ENCODE measurements at regions not wholly inside any gene's neighbourhood (a gene's known extent, or its start where the extent isn't known, plus 50 kb on each side); places are given as distances from the start of the nearest gene placed in this dataset.

- peaks cover 5% of the 10 kb centered on the region for H3K27me3 Mint-ChIP-seq (ENCODE audit: insufficient read depth, unreplicated experiment)
- H3K27ac Mint-ChIP-seq (ENCODE audit: unreplicated experiment): no peak overlapping the region
- Histone ChIP-seq H3K36me3 (ENCODE audit: control insufficient read depth, insufficient read depth, low read length) (no peaks in the 10 kb centered on the region), H3K4me1 (no peaks in the 10 kb centered on the region), H3K4me3 (ENCODE audit: low read depth, low read length) (no peak overlapping the region), H3K9me3 (no peaks in the 10 kb centered on the region), H3K27me3 (replicated peaks; ENCODE audit: control insufficient read depth, insufficient read depth, low read length) (no peaks in the 10 kb centered on the region)
- CTCF ChIA-PET: no interaction called here
- BruUV-seq (replicated peaks): no TSS peak
- POLR2A ChIA-PET: no interaction called here
- no peak for TF ChIP-seq CTCF (IDR thresholded peaks at IDR 0.05; ENCODE audit: insufficient read depth in 1 of 2, low read depth in 1 of 2, low read length in 1 of 2, severe bottlenecking in 1 of 2, unreplicated experiment in 1 of 2)
- no peak for DNase-seq
- intact Hi-C loops (cut with micrococcal nuclease; ENCODE audit: unreplicated experiment): no loop called here
- H3K36me3 Mint-ChIP-seq (ENCODE audit: insufficient read depth, unreplicated experiment): no peaks in the 10 kb centered on the region
- no peaks in the 10 kb centered on the region for H3K9me3 Mint-ChIP-seq (ENCODE audit: unreplicated experiment)
- no peak overlapping the region for H3K4me3 Mint-ChIP-seq (ENCODE audit: unreplicated experiment)
- no peaks in the 10 kb centered on the region for H3K4me1 Mint-ChIP-seq (ENCODE audit: low read depth, unreplicated experiment)
Observed at GRCh38 chr2:164285576-164285975, 335.7 kb downstream of the GRB14 start.

DNA sequence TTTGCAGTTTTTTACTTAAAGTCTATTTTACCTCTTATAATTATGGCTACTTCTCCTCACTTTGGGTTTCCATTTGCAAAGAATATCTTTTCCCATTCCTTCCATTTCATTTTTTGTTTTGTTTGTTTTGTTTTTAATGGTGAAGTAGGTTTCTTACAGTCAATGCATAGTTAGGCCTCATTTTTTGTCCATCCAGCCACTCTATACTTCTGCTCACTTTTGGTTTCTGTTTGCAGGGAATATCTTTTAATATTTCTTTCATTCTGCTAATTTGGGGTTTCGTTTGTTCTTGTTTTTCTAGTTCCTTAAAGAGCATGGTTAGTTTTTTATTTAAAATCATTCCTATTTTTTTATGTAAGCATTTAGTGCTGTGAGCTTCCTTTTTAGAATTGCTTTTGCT, 339.4 kb downstream of the GRB14 start:
- CTCF ChIA-PET: no interaction called here
- H3K4me3 ChIP-seq (ENCODE audit: low read depth, low read length): no peak overlapping the region
- no peaks in the 10 kb centered on the region for H3K4me1 ChIP-seq
- no peaks in the 10 kb centered on the region for H3K9me3 Mint-ChIP-seq (ENCODE audit: unreplicated experiment)
- H3K27ac Mint-ChIP-seq (ENCODE audit: unreplicated experiment): no peak overlapping the region
- no peak overlapping the region for H3K4me3 Mint-ChIP-seq (ENCODE audit: unreplicated experiment)
- no peaks in the 10 kb centered on the region for H3K36me3 Mint-ChIP-seq (ENCODE audit: insufficient read depth, unreplicated experiment)
- H3K27me3 ChIP-seq (replicated peaks; ENCODE audit: control insufficient read depth, insufficient read depth, low read length): no peaks in the 10 kb centered on the region
- no peaks in the 10 kb centered on the region for H3K4me1 Mint-ChIP-seq (ENCODE audit: low read depth, unreplicated experiment)
- no peak for DNase-seq
- no peak for TF ChIP-seq CTCF (IDR thresholded peaks at IDR 0.05; ENCODE audit: insufficient read depth in 1 of 2, low read depth in 1 of 2, low read length in 1 of 2, severe bottlenecking in 1 of 2, unreplicated experiment in 1 of 2)
- no TSS peak for BruUV-seq (replicated peaks)
- peaks cover 4% of the 10 kb centered on the region for H3K27me3 Mint-ChIP-seq (ENCODE audit: insufficient read depth, unreplicated experiment)
- H3K9me3 ChIP-seq: no peaks in the 10 kb centered on the region
- POLR2A ChIA-PET: no interaction called here
- intact Hi-C loops (cut with micrococcal nuclease; ENCODE audit: unreplicated experiment): no loop called here
- no peaks in the 10 kb centered on the region for H3K36me3 ChIP-seq (ENCODE audit: control insufficient read depth, insufficient read depth, low read length)

- Mint-ChIP-seq H3K4me1 (ENCODE audit: low read depth, unreplicated experiment) (no peaks in the 10 kb centered on the region), H3K4me3 (ENCODE audit: unreplicated experiment) (no peak overlapping the region), H3K27me3 (ENCODE audit: insufficient read depth, unreplicated experiment) (no peaks in the 10 kb centered on the region), H3K9me3 (ENCODE audit: unreplicated experiment) (no peaks in the 10 kb centered on the region), H3K36me3 (ENCODE audit: insufficient read depth, unreplicated experiment) (no peaks in the 10 kb centered on the region), H3K27ac (ENCODE audit: unreplicated experiment) (no peak overlapping the region)
- intact Hi-C loops (cut with micrococcal nuclease; ENCODE audit: unreplicated experiment): no loop called here
- BruUV-seq (replicated peaks): no TSS peak
- Histone ChIP-seq H3K4me3 (ENCODE audit: low read depth, low read length) (no peak overlapping the region), H3K4me1 (no peaks in the 10 kb centered on the region), H3K36me3 (ENCODE audit: control insufficient read depth, insufficient read depth, low read length) (no peaks in the 10 kb centered on the region), H3K27me3 (replicated peaks; ENCODE audit: control insufficient read depth, insufficient read depth, low read length) (no peaks in the 10 kb centered on the region), H3K9me3 (no peaks in the 10 kb centered on the region)
- no peak for TF ChIP-seq CTCF (IDR thresholded peaks at IDR 0.05; ENCODE audit: insufficient read depth in 1 of 2, low read depth in 1 of 2, low read length in 1 of 2, severe bottlenecking in 1 of 2, unreplicated experiment in 1 of 2)
- no peak for DNase-seq
- ChIA-PET POLR2A (no interaction called here), CTCF (no interaction called here)
Observed at GRCh38 chr2:164275659-164276058, 345.6 kb downstream of the GRB14 start.

All from Caco-2 (cell line).